ENCODE measurements at regions not wholly inside any gene's neighbourhood (a gene's known extent, or its start where the extent isn't known, plus 50 kb on each side); places are given as distances from the start of the nearest gene placed in this dataset.
A peak's percentile ranks its signal among the peaks of the same experiment; 100 is the strongest.

- no TSS peak for BruUV-seq (replicated peaks)
- Histone ChIP-seq H3K27ac (ENCODE audit: low read length) (no peak overlapping the region), H3K4me1 (ENCODE audit: control insufficient read depth, insufficient read depth, low read length) (0 out of 2 replicates have a peak, but pooled peaks cover 6% of the 10 kb centered on the region), H3K36me3 (ENCODE audit: control insufficient read depth, insufficient read depth, low read length) (no peaks in the 10 kb centered on the region), H3K9me3 (ENCODE audit: control insufficient read depth, insufficient read depth, low read depth, low read length) (no peaks in the 10 kb centered on the region), H3K4me3 (ENCODE audit: low read depth in 2 of 2, low read length in 2 of 2) (no peak overlapping the region), H3K27me3 (ENCODE audit: control insufficient read depth, insufficient read depth, low read length) (no peaks in the 10 kb centered on the region)
- no peak for DNase-seq (ENCODE audit: low read depth, low spot score)
- TF ChIP-seq SIN3A (IDR thresholded peaks at IDR 0.05; ENCODE audit: borderline replicate concordance, insufficient read depth, low read depth, low read length): no peak
- TF ChIP-seq POLR2AphosphoS5 (IDR thresholded peaks at IDR 0.05; ENCODE audit: low read depth, low read length): no peak
- TF ChIP-seq, protein P1, sequence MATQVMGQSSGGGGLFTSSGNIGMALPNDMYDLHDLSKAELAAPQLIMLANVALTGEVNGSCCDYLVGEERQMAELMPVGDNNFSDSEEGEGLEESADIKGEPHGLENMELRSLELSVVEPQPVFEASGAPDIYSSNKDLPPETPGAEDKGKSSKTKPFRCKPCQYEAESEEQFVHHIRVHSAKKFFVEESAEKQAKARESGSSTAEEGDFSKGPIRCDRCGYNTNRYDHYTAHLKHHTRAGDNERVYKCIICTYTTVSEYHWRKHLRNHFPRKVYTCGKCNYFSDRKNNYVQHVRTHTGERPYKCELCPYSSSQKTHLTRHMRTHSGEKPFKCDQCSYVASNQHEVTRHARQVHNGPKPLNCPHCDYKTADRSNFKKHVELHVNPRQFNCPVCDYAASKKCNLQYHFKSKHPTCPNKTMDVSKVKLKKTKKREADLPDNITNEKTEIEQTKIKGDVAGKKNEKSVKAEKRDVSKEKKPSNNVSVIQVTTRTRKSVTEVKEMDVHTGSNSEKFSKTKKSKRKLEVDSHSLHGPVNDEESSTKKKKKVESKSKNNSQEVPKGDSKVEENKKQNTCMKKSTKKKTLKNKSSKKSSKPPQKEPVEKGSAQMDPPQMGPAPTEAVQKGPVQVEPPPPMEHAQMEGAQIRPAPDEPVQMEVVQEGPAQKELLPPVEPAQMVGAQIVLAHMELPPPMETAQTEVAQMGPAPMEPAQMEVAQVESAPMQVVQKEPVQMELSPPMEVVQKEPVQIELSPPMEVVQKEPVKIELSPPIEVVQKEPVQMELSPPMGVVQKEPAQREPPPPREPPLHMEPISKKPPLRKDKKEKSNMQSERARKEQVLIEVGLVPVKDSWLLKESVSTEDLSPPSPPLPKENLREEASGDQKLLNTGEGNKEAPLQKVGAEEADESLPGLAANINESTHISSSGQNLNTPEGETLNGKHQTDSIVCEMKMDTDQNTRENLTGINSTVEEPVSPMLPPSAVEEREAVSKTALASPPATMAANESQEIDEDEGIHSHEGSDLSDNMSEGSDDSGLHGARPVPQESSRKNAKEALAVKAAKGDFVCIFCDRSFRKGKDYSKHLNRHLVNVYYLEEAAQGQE (IDR thresholded peaks at IDR 0.05; ENCODE audit: insufficient read depth in 1 of 2, low read depth in 2 of 2, low read length in 1 of 2): no peak
- no peak for TF ChIP-seq CTCF (IDR thresholded peaks at IDR 0.05)
- TF ChIP-seq TCF7L2 (IDR thresholded peaks at IDR 0.05; ENCODE audit: low read depth, low read length): no peak
- CTCF ChIA-PET: no interaction called here
- intact Hi-C loops (cut with micrococcal nuclease; ENCODE audit: unreplicated experiment): no loop called here
- in situ Hi-C loops (cut with HindIII; ENCODE audit: low pct_unique_long_range_greater_than_20kb, low sequenced_read_pairs): no loop called here
- ATAC-seq: 0 out of 2 replicates have a peak, but pooled peaks have one; percentile 9
- POLR2A ChIA-PET: no interaction called here
Observed at GRCh38 chr10:42952931-42953683, 123.8 kb upstream of the RET start.

DNA sequence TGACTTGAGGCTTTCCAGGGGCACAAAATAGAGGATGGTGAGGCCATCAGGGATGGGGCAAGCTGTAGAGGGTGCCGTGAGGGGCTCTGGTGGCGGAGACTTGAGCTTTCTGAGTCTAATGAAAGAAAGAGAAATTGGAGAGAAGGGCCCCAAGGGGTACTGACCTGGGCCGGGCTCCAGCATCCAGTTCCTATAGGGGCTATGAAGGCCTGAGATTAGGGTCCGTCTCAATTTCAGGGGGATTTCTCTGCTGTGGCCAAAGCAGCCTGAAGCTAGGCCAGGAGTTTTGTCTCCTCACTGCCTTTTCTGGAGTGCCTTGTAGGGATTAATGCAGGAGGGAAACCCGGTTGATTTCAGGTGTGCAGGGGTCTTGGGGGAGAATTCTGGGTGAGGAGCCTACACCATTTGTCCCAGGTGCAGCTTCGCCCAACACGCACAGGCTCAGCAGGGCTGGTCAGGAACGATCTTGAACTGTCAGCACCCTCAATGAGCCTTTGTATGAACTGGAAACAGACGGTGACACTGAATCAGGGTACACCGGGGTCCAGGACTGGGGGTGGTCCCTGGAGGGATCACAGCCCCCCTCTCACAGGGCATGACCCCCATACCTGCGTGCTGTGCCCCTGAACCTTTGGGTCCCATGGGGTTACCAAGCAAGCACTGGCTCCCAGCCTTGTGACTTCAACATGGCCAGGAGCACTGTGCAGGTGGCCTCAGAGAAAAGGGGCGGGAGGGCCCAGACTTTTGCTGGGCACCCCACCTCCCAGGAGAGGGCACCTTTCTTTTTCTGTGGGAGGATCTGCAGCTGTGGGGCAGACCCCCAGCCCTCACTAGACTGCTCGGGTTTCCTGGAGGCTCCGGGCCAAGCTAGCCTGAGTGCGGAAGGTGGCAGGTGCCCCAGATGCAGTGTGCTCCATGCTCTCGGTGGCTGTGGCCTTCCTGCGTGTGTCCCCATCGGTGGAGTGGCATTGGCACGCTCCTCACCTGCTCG lies 122.9 kb upstream of the RET start:
- H3K4me1 ChIP-seq (ENCODE audit: control insufficient read depth, insufficient read depth, low read length): 0 out of 2 replicates have a peak, but pooled peaks cover 6% of the 10 kb centered on the region
- POLR2A ChIA-PET: no interaction called here
- no peaks in the 10 kb centered on the region for H3K27me3 ChIP-seq (ENCODE audit: control insufficient read depth, insufficient read depth, low read length)
- ATAC-seq: no peak
- CTCF ChIA-PET: no interaction called here
- no peak for DNase-seq (ENCODE audit: low read depth, low spot score)
- in situ Hi-C loops (cut with HindIII; ENCODE audit: low pct_unique_long_range_greater_than_20kb, low sequenced_read_pairs) (no loop called here), intact Hi-C loops (cut with micrococcal nuclease; ENCODE audit: unreplicated experiment) (no loop called here)
- no peaks in the 10 kb centered on the region for H3K36me3 ChIP-seq (ENCODE audit: control insufficient read depth, insufficient read depth, low read length)
- no peak overlapping the region for H3K27ac ChIP-seq (ENCODE audit: low read length)
- no peak overlapping the region for H3K4me3 ChIP-seq (ENCODE audit: low read depth in 2 of 2, low read length in 2 of 2)
- H3K9me3 ChIP-seq (ENCODE audit: control insufficient read depth, insufficient read depth, low read depth, low read length): no peaks in the 10 kb centered on the region
- BruUV-seq (replicated peaks): no TSS peak
- TF ChIP-seq TCF7L2 (IDR thresholded peaks at IDR 0.05; ENCODE audit: low read depth, low read length) (no peak), SIN3A (IDR thresholded peaks at IDR 0.05; ENCODE audit: borderline replicate concordance, insufficient read depth, low read depth, low read length) (no peak), POLR2AphosphoS5 (IDR thresholded peaks at IDR 0.05; ENCODE audit: low read depth, low read length) (no peak), CTCF (IDR thresholded peaks at IDR 0.05) (no peak)
- TF ChIP-seq, protein P1 (IDR thresholded peaks at IDR 0.05; ENCODE audit: insufficient read depth in 1 of 2, low read depth in 2 of 2, low read length in 1 of 2): no peak
